Left renal cortex interstitium (tissue), 4 donors: ENCODE measurements at regions not wholly inside any gene's neighbourhood (a gene's known extent, or its start where the extent isn't known, plus 50 kb on each side); places are given as distances from the start of the nearest gene placed in this dataset.

Source experiments
- DNase-seq, 4 donors: peaks; one replicate each; pipeline ENCODE4 v3.0.0-alpha.2; 2013; ENCODE audit warnings: low read depth in 4 of 4, low spot score in 2 of 4, missing footprints in 1 of 4

GRCh38 chr5:18091142-18091541, 456.9 kb downstream of the TAF11L14 start:
- no peak for DNase-seq

GRCh38 chr5:18091758-18092157, 457.5 kb downstream of the TAF11L14 start:
- no peak for DNase-seq

- no peak for DNase-seq
These were observed 460.8 kb downstream of the TAF11L14 start for GRCh38 chr5:18095061-18095460.

GRCh38 chr5:18097817-18098216, 463.6 kb downstream of the TAF11L14 start:
- DNase-seq = no peak

- DNase-seq = no peak
These were observed 464.4 kb downstream of the TAF11L14 start for GRCh38 chr5:18098691-18099090.

- no peak for DNase-seq
These were observed 465.0 kb downstream of the TAF11L14 start for GRCh38 chr5:18099261-18099660.

GRCh38 chr5:18101532-18101931, 467.3 kb downstream of the TAF11L14 start:
- no peak for DNase-seq

GRCh38 chr5:18102733-18103132, 468.5 kb downstream of the TAF11L14 start:
- no peak for DNase-seq

GRCh38 chr5:18105449-18105848, 471.2 kb downstream of the TAF11L14 start:
- DNase-seq = no peak

GRCh38 chr5:18111906-18112465, 477.7 kb downstream of the TAF11L14 start:
- DNase-seq = no peak

- no peak for DNase-seq
These were observed 479.5 kb downstream of the TAF11L14 start for GRCh38 chr5:18113721-18114120.

GRCh38 chr5:18114151-18114757, 480.0 kb downstream of the TAF11L14 start:
- no peak for DNase-seq

- DNase-seq = no peak
These were observed 483.7 kb downstream of the TAF11L14 start for GRCh38 chr5:18117968-18118367.

GRCh38 chr5:18119156-18119785, 485.0 kb downstream of the TAF11L14 start:
- DNase-seq = no peak

- no peak for DNase-seq
These were observed 507.0 kb downstream of the TAF11L14 start for GRCh38 chr5:18141222-18141621.

GRCh38 chr5:18142831-18143230, 508.6 kb downstream of the TAF11L14 start:
- peak in 1 of 4 donors; percentile 4 for DNase-seq

GRCh38 chr5:18152671-18153070, 518.4 kb downstream of the TAF11L14 start:
- DNase-seq = no peak

GRCh38 chr5:18158166-18158565, 523.9 kb downstream of the TAF11L14 start:
- no peak for DNase-seq

GRCh38 chr5:18159331-18159730, 525.1 kb downstream of the TAF11L14 start:
- no peak for DNase-seq

- DNase-seq = no peak
These were observed 537.4 kb downstream of the TAF11L14 start for GRCh38 chr5:18171684-18172083.

GRCh38 chr5:18179579-18179978, 545.3 kb downstream of the TAF11L14 start:
- DNase-seq = no peak

GRCh38 chr5:18181575-18181974, 547.3 kb downstream of the TAF11L14 start:
- no peak for DNase-seq
